H9 (cell line): ENCODE measurements at regions not wholly inside any gene's neighbourhood (a gene's known extent, or its start where the extent isn't known, plus 50 kb on each side); places are given as distances from the start of the nearest gene placed in this dataset.

Source experiments
- DNase-seq: peaks from one replicate; pipeline ENCODE4 v3.0.0-alpha.2; 2017
- H2AFZ ChIP-seq: one replicate; pipeline ENCODE4 v1.6.1; 2013; ENCODE audit warnings: mild to moderate bottlenecking, low read length, control low read depth, moderate library complexity
- H2AK5ac ChIP-seq: 2 replicates; pipeline ENCODE4 v1.6.1; 2013; ENCODE audit warnings: low read length, control low read depth, mixed read lengths; ENCODE audit not compliant: insufficient read length
- H2BK120ac ChIP-seq: one replicate; pipeline ENCODE4 v1.6.1; 2013; ENCODE audit warnings: low read depth, mild to moderate bottlenecking, low read length, control low read depth, inconsistent platforms; ENCODE audit not compliant: poor library complexity, severe bottlenecking
- H2BK12ac ChIP-seq: 2 replicates; pipeline ENCODE4 v1.6.1; 2013; ENCODE audit warnings: low read length, control low read depth, mixed read lengths, low read depth; ENCODE audit not compliant: insufficient read length
- H2BK15ac ChIP-seq: 2 replicates; pipeline ENCODE4 v1.6.1; 2013; ENCODE audit warnings: low read depth, low read length, control low read depth
- H2BK20ac ChIP-seq: one replicate; pipeline ENCODE4 v1.6.1; 2013; ENCODE audit warnings: low read depth, mild to moderate bottlenecking, low read length, control low read depth, inconsistent platforms; ENCODE audit not compliant: poor library complexity, severe bottlenecking
- H2BK5ac ChIP-seq: 2 replicates; pipeline ENCODE4 v1.6.1; 2013; ENCODE audit warnings: low read length, control low read depth, mixed read lengths; ENCODE audit not compliant: insufficient read length
- H3K14ac ChIP-seq: 2 replicates; pipeline ENCODE4 v1.6.1; 2013; ENCODE audit warnings: low read length, control low read depth; ENCODE audit not compliant: insufficient read depth
- H3K18ac ChIP-seq: 2 replicates; pipeline ENCODE4 v1.6.1; 2013; ENCODE audit warnings: low read depth, mild to moderate bottlenecking, mixed read lengths, low read length, control low read depth; ENCODE audit not compliant: insufficient read length
- H3K23ac ChIP-seq: 2 replicates; pipeline ENCODE4 v1.6.1; 2013; ENCODE audit warnings: low read length, control low read depth, mixed read lengths, low read depth; ENCODE audit not compliant: insufficient read length
- H3K23me2 ChIP-seq: 2 replicates; pipeline ENCODE4 v1.6.1; 2013; ENCODE audit warnings: low read depth, mild to moderate bottlenecking, mixed read lengths, low read length, control low read depth; ENCODE audit not compliant: insufficient read length, poor library complexity, severe bottlenecking
- H3K27ac ChIP-seq: 2 replicates; pipeline ENCODE4 v1.5.1; 2013; ENCODE audit warnings: low read length, control low read depth, mixed read lengths, low read depth; ENCODE audit not compliant: insufficient read length
- H3K27me3 ChIP-seq: 2 replicates; pipeline ENCODE4 v1.6.1; 2013; ENCODE audit warnings: low read length, control low read depth, inconsistent platforms; ENCODE audit not compliant: insufficient read depth
- H3K4ac ChIP-seq: 2 replicates; pipeline ENCODE4 v1.6.1; 2013; ENCODE audit warnings: low read depth, mild to moderate bottlenecking, control low read depth, inconsistent platforms, low read length, moderate library complexity
- H3K4me1 ChIP-seq: 2 replicates; pipeline ENCODE4 v1.6.1; 2013; ENCODE audit warnings: low read length, control low read depth, inconsistent platforms; ENCODE audit not compliant: insufficient read depth
- H3K4me2 ChIP-seq: 2 replicates; pipeline ENCODE4 v1.6.1; 2013; ENCODE audit warnings: low read length, control low read depth, mixed read lengths; ENCODE audit not compliant: insufficient read length, insufficient read depth
- H3K56ac ChIP-seq: 2 replicates; pipeline ENCODE4 v1.6.1; 2013; ENCODE audit warnings: low read depth, mild to moderate bottlenecking, mixed read lengths, low read length, control low read depth; ENCODE audit not compliant: insufficient read length
- H3K79me1 ChIP-seq: 2 replicates; pipeline ENCODE4 v1.6.1; 2013; ENCODE audit warnings: low read depth, mild to moderate bottlenecking, moderate library complexity, low read length, control low read depth, inconsistent platforms; ENCODE audit not compliant: insufficient read depth, poor library complexity, severe bottlenecking
- H3K79me2 ChIP-seq: 2 replicates; pipeline ENCODE4 v1.6.1; 2013; ENCODE audit warnings: low read length, control low read depth, inconsistent platforms; ENCODE audit not compliant: insufficient read depth
- H3K9ac ChIP-seq: 2 replicates; pipeline ENCODE4 v1.6.1; 2013; ENCODE audit warnings: low read length, control low read depth, mixed read lengths; ENCODE audit not compliant: insufficient read length; ENCODE audit errors: extremely low read depth
- H3K9me3 ChIP-seq: one replicate; pipeline ENCODE4 v1.6.1; 2013; ENCODE audit warnings: low read depth, low read length, inconsistent platforms; ENCODE audit not compliant: control insufficient read depth
- H3T11ph ChIP-seq: one replicate; pipeline ENCODE4 v1.6.1; 2013; ENCODE audit warnings: mild to moderate bottlenecking, low read length, control low read depth, inconsistent platforms
- H4K20me1 ChIP-seq: one replicate; pipeline ENCODE4 v1.6.1; 2013; ENCODE audit not compliant: control insufficient read depth, insufficient read length, insufficient read depth
- H4K5ac ChIP-seq: 2 replicates; pipeline ENCODE4 v1.6.1; 2013; ENCODE audit warnings: low read depth, mild to moderate bottlenecking, mixed read lengths, low read length, control low read depth; ENCODE audit not compliant: insufficient read length
- H4K8ac ChIP-seq: replicated peaks from 2 replicates; pipeline ENCODE4 v1.6.1; 2013; ENCODE audit warnings: low read length, control low read depth, mixed read lengths, low read depth; ENCODE audit not compliant: insufficient read length
- H4K91ac ChIP-seq: 2 replicates; pipeline ENCODE4 v1.6.1; 2013; ENCODE audit warnings: low read depth, mild to moderate bottlenecking, moderate library complexity, mixed read lengths, low read length, control low read depth; ENCODE audit not compliant: insufficient read length
- H3K27ac Mint-ChIP-seq, 3 experiments: 2 replicates in 2 of 3; 3 replicates in 1 of 3; pipeline ENCODE4 v1.8.0; 2020 to 2021; ENCODE audit warnings: mixed read lengths in 3 of 3, mild to moderate bottlenecking in 1 of 3, moderate library complexity in 1 of 3
- H3K27me3 Mint-ChIP-seq: 2 replicates; pipeline ENCODE4 v1.8.0; 2021; ENCODE audit warnings: low read depth, mild to moderate bottlenecking, moderate library complexity, mixed read lengths
- H3K36me3 Mint-ChIP-seq, 3 experiments: 2 replicates in 2 of 3; 3 replicates in 1 of 3; pipeline ENCODE4 v1.8.0; 2020 to 2021; ENCODE audit warnings: low read depth in 3 of 3, mixed read lengths in 3 of 3; ENCODE audit not compliant: insufficient read depth in 1 of 3
- H3K4me1 Mint-ChIP-seq, 2 experiments: 2 replicates each; pipeline ENCODE4 v1.8.0; 2020; ENCODE audit warnings: mixed read lengths in 2 of 2
- H3K4me3 Mint-ChIP-seq, 2 experiments: 2 replicates in 1 of 2; 3 replicates in 1 of 2; pipeline ENCODE4 v1.8.0; 2020 to 2021; ENCODE audit warnings: mild to moderate bottlenecking in 2 of 2, mixed read lengths in 2 of 2, moderate library complexity in 1 of 2
- H3K9me3 Mint-ChIP-seq, 2 experiments: 2 replicates in 1 of 2; 3 replicates in 1 of 2; pipeline ENCODE4 v1.8.0; 2020; ENCODE audit warnings: mild to moderate bottlenecking in 2 of 2, mixed read lengths in 2 of 2, moderate library complexity in 1 of 2
- CTCF ChIP-seq: fragments of 200-600 bp; sonication (generic); conservative IDR thresholded peaks from 3 replicates; pipeline ENCODE4 v1.8.0; 2021; ENCODE audit warnings: antibody characterized with exemption, mild to moderate bottlenecking
- WGBS: extraction: QIAGEN DNeasy Blood & Tissue Kit; methylation state at CpG from one replicate; pipeline ENCODE4 v1.1.7; 2013; ENCODE audit warnings: missing lambda C conversion rate, low lambda C conversion rate, mixed read lengths; ENCODE audit not compliant: insufficient read length; ENCODE audit errors: extremely low coverage; 5-methylcytosine and 5-hydroxymethylcytosine counted together

- Histone ChIP-seq H3K56ac (no peak overlapping the region), H4K8ac (no peak overlapping the region), H4K5ac (no peak overlapping the region), H3K14ac (peak overlapping the region; percentile 84), H3K27me3 (peaks cover 2% of the 10 kb centered on the region; the same call in 1 of the 2 replicates), H2BK5ac (no peak overlapping the region), H2BK120ac (no peak overlapping the region), H3K27ac (no peak overlapping the region), H3K79me1 (no peaks in the 10 kb centered on the region), H3K18ac (peak overlapping the region; percentile 69), H2BK12ac (no peak overlapping the region), H3K79me2 (no peaks in the 10 kb centered on the region), H3K4me1 (peaks cover 5% of the 10 kb centered on the region; the same call in 1 of the 2 replicates), H2BK20ac (no peak overlapping the region), H3T11ph (no peak overlapping the region), H2BK15ac (peak overlapping the region; percentile 6; the same call in 1 of the 2 replicates), H3K23ac (no peak overlapping the region), H4K91ac (no peak overlapping the region), H4K20me1 (no peaks in the 10 kb centered on the region), H3K4me2 (peak overlapping the region; percentile 70), H3K23me2 (peaks cover 9% of the 10 kb centered on the region), H3K9me3 (no peaks in the 10 kb centered on the region), H3K4ac (no peak overlapping the region), H2AK5ac (no peak overlapping the region), H2AFZ (no peak overlapping the region), H3K9ac (no peak overlapping the region)
- Mint-ChIP-seq H3K4me1 (peaks cover 18 to 33% of the 10 kb centered on the region in 2 experiments), H3K27me3 (peaks cover 78% of the 10 kb centered on the region), H3K9me3 (peaks cover 8 to 11% of the 10 kb centered on the region in 2 experiments), H3K4me3 (peak overlapping the region; percentile 62 to 75), H3K27ac (no peak overlapping the region), H3K36me3 (peaks cover 0 to 6% (median 6%) of the 10 kb centered on the region in 3 experiments; a peak in 3 of 7 replicates)
- no peak for TF ChIP-seq CTCF
- WGBS = no CpG with 5 or more reads among the region's 59 CpGs
- peak; percentile 51 for DNase-seq
Measured at GRCh38 chr4:3871881-3872833, 106.0 kb downstream of the ADRA2C start.
